HK-2 (cell line): ENCODE measurements at regions not wholly inside any gene's neighbourhood (a gene's known extent, or its start where the extent isn't known, plus 50 kb on each side); places are given as distances from the start of the nearest gene placed in this dataset.

Experiments
- DNase-seq: peaks from one replicate; pipeline ENCODE4 v3.0.0-alpha.2; 2018; ENCODE audit not compliant: unreplicated experiment

- DNase-seq = no peak
Observed at GRCh38 chr16:73530529-73530928, 482.6 kb upstream of the ZFHX3 start.

GRCh38 chr16:73529303-73530012 lies 481.5 kb upstream of the ZFHX3 start:
- DNase-seq = no peak

- no peak for DNase-seq
Observed at GRCh38 chr16:73527187-73527586, 479.3 kb upstream of the ZFHX3 start.

GRCh38 chr16:73526011-73526804 lies 478.3 kb upstream of the ZFHX3 start:
- DNase-seq = no peak

GRCh38 chr16:73523209-73523608 lies 475.3 kb upstream of the ZFHX3 start:
- no peak for DNase-seq

GRCh38 chr16:73521499-73521898 lies 473.6 kb upstream of the ZFHX3 start:
- no peak for DNase-seq

- no peak for DNase-seq
Observed at GRCh38 chr16:73515616-73516015, 467.7 kb upstream of the ZFHX3 start.

GRCh38 chr16:73510852-73511251 lies 462.9 kb upstream of the ZFHX3 start:
- no peak for DNase-seq

- DNase-seq = no peak
Observed at GRCh38 chr16:73506568-73507056, 458.7 kb upstream of the ZFHX3 start.

- no peak for DNase-seq
Observed at GRCh38 chr16:73505577-73505976, 457.6 kb upstream of the ZFHX3 start.

GRCh38 chr16:73504591-73505575 lies 457.0 kb upstream of the ZFHX3 start:
- DNase-seq = no peak

- no peak for DNase-seq
Observed at GRCh38 chr16:73503093-73503492, 455.2 kb upstream of the ZFHX3 start.

- DNase-seq = no peak
Observed at GRCh38 chr16:73499276-73499675, 451.3 kb upstream of the ZFHX3 start.

- DNase-seq = no peak
Observed at GRCh38 chr16:73485880-73486279, 438.0 kb upstream of the ZFHX3 start.

GRCh38 chr16:73483934-73484711 lies 436.2 kb upstream of the ZFHX3 start:
- DNase-seq = no peak

GRCh38 chr16:73483076-73483791 lies 435.3 kb upstream of the ZFHX3 start:
- no peak for DNase-seq

GRCh38 chr16:73482310-73482709 lies 434.4 kb upstream of the ZFHX3 start:
- no peak for DNase-seq

GRCh38 chr16:73480381-73480780 lies 432.5 kb upstream of the ZFHX3 start:
- no peak for DNase-seq

- no peak for DNase-seq
Observed at GRCh38 chr16:73473713-73474112, 425.8 kb upstream of the ZFHX3 start.

GRCh38 chr16:73464834-73465233 lies 416.9 kb upstream of the ZFHX3 start:
- DNase-seq = no peak
